DND-41 (cell line): ENCODE measurements at regions not wholly inside any gene's neighbourhood (a gene's known extent, or its start where the extent isn't known, plus 50 kb on each side); places are given as distances from the start of the nearest gene placed in this dataset.

Experiments
- EZH2 ChIP-seq: IDR thresholded peaks from 3 replicates; pipeline ENCODE4 v1.6.1; 2012; ENCODE audit warnings: borderline replicate concordance, low read depth, mild to moderate bottlenecking, moderate library complexity, low read length, inconsistent platforms; ENCODE audit not compliant: severe bottlenecking
- TF ChIP-seq, protein P1 (sequence below): IDR thresholded peaks from 2 replicates; pipeline ENCODE4 v1.5.1; 2012; ENCODE audit warnings: borderline replicate concordance, low read length, moderate library complexity, mild to moderate bottlenecking; ENCODE audit not compliant: poor library complexity, severe bottlenecking; ENCODE audit errors: extremely low read depth

DNA sequence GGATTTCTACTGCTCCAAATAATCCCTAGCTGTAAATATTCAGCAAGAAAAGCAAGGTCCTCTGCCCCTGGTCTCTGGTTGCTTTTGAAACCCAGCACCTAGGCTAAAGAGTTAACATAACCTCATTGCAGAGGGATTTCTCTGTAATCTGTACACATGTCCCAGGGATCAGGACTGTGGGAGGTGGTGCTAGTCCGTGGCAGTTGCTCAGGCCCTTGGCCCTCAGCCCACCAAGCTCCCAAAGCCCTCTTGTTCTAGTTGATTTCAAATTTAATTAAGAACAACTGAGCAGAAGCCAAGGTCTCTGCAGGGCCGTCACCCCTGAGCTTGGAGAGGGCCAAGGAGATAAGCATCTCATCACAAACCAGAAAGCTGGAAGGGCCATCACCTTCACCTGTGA lies 181.1 kb downstream of the SOX9 start:
- TF ChIP-seq, protein P1, sequence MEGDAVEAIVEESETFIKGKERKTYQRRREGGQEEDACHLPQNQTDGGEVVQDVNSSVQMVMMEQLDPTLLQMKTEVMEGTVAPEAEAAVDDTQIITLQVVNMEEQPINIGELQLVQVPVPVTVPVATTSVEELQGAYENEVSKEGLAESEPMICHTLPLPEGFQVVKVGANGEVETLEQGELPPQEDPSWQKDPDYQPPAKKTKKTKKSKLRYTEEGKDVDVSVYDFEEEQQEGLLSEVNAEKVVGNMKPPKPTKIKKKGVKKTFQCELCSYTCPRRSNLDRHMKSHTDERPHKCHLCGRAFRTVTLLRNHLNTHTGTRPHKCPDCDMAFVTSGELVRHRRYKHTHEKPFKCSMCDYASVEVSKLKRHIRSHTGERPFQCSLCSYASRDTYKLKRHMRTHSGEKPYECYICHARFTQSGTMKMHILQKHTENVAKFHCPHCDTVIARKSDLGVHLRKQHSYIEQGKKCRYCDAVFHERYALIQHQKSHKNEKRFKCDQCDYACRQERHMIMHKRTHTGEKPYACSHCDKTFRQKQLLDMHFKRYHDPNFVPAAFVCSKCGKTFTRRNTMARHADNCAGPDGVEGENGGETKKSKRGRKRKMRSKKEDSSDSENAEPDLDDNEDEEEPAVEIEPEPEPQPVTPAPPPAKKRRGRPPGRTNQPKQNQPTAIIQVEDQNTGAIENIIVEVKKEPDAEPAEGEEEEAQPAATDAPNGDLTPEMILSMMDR, result no peak
- TF ChIP-seq EZH2, result no peak
